Lower leg skin (tissue), 4 donors: ENCODE measurements at regions not wholly inside any gene's neighbourhood (a gene's known extent, or its start where the extent isn't known, plus 50 kb on each side); places are given as distances from the start of the nearest gene placed in this dataset.

Experiments
- DNase-seq, 2 donors: peaks; one replicate each; pipeline ENCODE4 v3.0.0-alpha.2; 2019; ENCODE audit warnings: low spot score in 2 of 2
- H3K4me3 ChIP-seq: fragments of 200-600 bp; sonication (generic); 2 replicates; pipeline ENCODE4 v1.5.1; 2017; ENCODE audit warnings: mild to moderate bottlenecking, low read depth; ENCODE audit not compliant: poor library complexity, severe bottlenecking
- CTCF ChIP-seq, 3 donors: fragments of 450-650 bp; IDR thresholded peaks; one replicate each; pipeline ENCODE4 v1.5.1; 2016; ENCODE audit warnings: antibody characterized with exemption in 3 of 3, mild to moderate bottlenecking in 3 of 3, moderate library complexity in 2 of 3
- POLR2A ChIP-seq, 2 donors: fragments of 450-650 bp; IDR thresholded peaks; one replicate each; pipeline ENCODE4 v1.6.1; 2016 to 2017; ENCODE audit warnings: antibody characterized with exemption in 2 of 2, mild to moderate bottlenecking in 1 of 2, moderate library complexity in 1 of 2
- WGBS, 2 donors: methylation state at CpG; one replicate each; pipeline ENCODE4 v1.1.5; 2018; 5-methylcytosine and 5-hydroxymethylcytosine counted together
- intact Hi-C: fragments of 100-400 bp; cut with DNase I; formaldehyde crosslinking; loops from one replicate; pipeline ENCODE4 v1.15.0; 2023; ENCODE audit warnings: low total_unique reads

- TF ChIP-seq POLR2A (IDR thresholded peaks at IDR 0.05) (no peak), CTCF (IDR thresholded peaks at IDR 0.05) (no peak)
- intact Hi-C loops, result no loop called here
- H3K4me3 ChIP-seq, result no peak overlapping the region
- no peak for DNase-seq
These were observed 715.1 kb downstream of the MAT2B start for GRCh38 chr5:164220522-164220921.

GRCh38 chr5:164224236-164224635 is 718.8 kb downstream of the MAT2B start:
- intact Hi-C loops, result no loop called here
- 81 to 86% methylated on average over 2 of the region's 2 CpGs for WGBS, 2 donors
- DNase-seq, result no peak
- TF ChIP-seq POLR2A (IDR thresholded peaks at IDR 0.05) (no peak), CTCF (IDR thresholded peaks at IDR 0.05) (no peak)
- H3K4me3 ChIP-seq, result no peak overlapping the region

- 83 to 92% methylated on average over 2 of the region's 2 CpGs for WGBS, 2 donors
- TF ChIP-seq POLR2A (IDR thresholded peaks at IDR 0.05), result no peak
- no peak for TF ChIP-seq CTCF (IDR thresholded peaks at IDR 0.05)
- no peak for DNase-seq
- intact Hi-C loops, result no loop called here
- no peak overlapping the region for H3K4me3 ChIP-seq
These were observed 719.4 kb downstream of the MAT2B start for GRCh38 chr5:164224772-164225171.

DNA sequence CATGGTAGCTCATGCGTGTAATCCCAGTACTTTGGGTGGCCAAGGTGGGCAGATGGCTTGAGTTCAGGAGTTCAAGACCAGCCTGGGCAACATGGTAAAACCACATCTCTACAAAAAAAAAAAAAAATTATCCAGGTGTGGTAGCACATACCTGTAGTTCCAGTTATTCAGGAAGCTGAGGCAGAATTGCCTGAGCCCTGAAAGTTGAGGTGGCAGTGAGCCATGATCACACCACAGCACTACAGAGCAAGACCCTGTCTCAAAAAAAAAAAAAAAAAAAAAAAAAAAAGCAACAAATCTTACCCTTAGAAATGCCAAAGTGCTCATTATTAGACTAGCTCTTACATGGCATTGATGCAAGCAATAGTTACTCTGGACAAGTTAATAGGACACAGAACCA is 724.9 kb downstream of the MAT2B start:
- no peak overlapping the region for H3K4me3 ChIP-seq
- TF ChIP-seq CTCF (IDR thresholded peaks at IDR 0.05), result no peak
- no peak for TF ChIP-seq POLR2A (IDR thresholded peaks at IDR 0.05)
- intact Hi-C loops, result no loop called here
- DNase-seq, result no peak
- WGBS, 2 donors, result 92 to 94% methylated on average over 1 of the region's 1 CpG

GRCh38 chr5:164233791-164234190 is 728.4 kb downstream of the MAT2B start:
- 19 to 25% methylated on average over 2 of the region's 2 CpGs for WGBS, 2 donors
- no peak overlapping the region for H3K4me3 ChIP-seq
- TF ChIP-seq CTCF (IDR thresholded peaks at IDR 0.05), result no peak
- TF ChIP-seq POLR2A (IDR thresholded peaks at IDR 0.05), result no peak
- intact Hi-C loops, result no loop called here
- no peak for DNase-seq

- intact Hi-C loops, result no loop called here
- H3K4me3 ChIP-seq, result no peak overlapping the region
- DNase-seq, result no peak
- TF ChIP-seq CTCF (IDR thresholded peaks at IDR 0.05) (no peak), POLR2A (IDR thresholded peaks at IDR 0.05) (no peak)
These were observed 728.9 kb downstream of the MAT2B start for GRCh38 chr5:164234321-164234720.
